Activated T-cell treated with anti-CD3 and anti-CD28 coated beads, Interleukin-2, amount 50 U/mL, for 72 hours (primary cell): ENCODE measurements at regions not wholly inside any gene's neighbourhood (a gene's known extent, or its start where the extent isn't known, plus 50 kb on each side); places are given as distances from the start of the nearest gene placed in this dataset.
A peak's percentile ranks its signal among the peaks of the same experiment; 100 is the strongest.

ENCODE experiments used
- ATAC-seq, 2 donors: fragments of 150-1000 bp; cut with Tn5 transposase; replicated peaks in 1 of 2; 2 replicates each; pipeline ENCODE4 v1.10.0; 2021; ENCODE audit warnings: moderate library complexity in 2 of 2, mild to moderate bottlenecking in 1 of 2
- DNase-seq, 2 donors: peaks; one replicate each; pipeline ENCODE4 v3.0.0; 2021 to 2022; ENCODE audit warnings: mixed read lengths in 1 of 2
- H3K27ac Mint-ChIP-seq: one replicate; pipeline ENCODE4 v1.8.0; 2022; ENCODE audit warnings: mild to moderate bottlenecking, moderate library complexity, mixed read lengths
- H3K27me3 Mint-ChIP-seq: one replicate; pipeline ENCODE4 v1.8.0; 2022; ENCODE audit warnings: low read depth, mixed read lengths
- H3K36me3 Mint-ChIP-seq, 2 donors: one replicate each; pipeline ENCODE4 v1.8.0; 2022; ENCODE audit warnings: mixed read lengths in 2 of 2, mild to moderate bottlenecking in 1 of 2; ENCODE audit not compliant: insufficient read depth in 2 of 2
- H3K4me1 Mint-ChIP-seq: one replicate; pipeline ENCODE4 v1.8.0; 2022; ENCODE audit warnings: low read depth, mixed read lengths
- H3K4me3 Mint-ChIP-seq, 2 donors: one replicate each; pipeline ENCODE4 v1.8.0; 2022; ENCODE audit warnings: mild to moderate bottlenecking in 2 of 2, mixed read lengths in 2 of 2, moderate library complexity in 2 of 2
- H3K9me3 Mint-ChIP-seq, 2 donors: one replicate each; pipeline ENCODE4 v1.8.0; 2022; ENCODE audit warnings: mixed read lengths in 2 of 2

DNA sequence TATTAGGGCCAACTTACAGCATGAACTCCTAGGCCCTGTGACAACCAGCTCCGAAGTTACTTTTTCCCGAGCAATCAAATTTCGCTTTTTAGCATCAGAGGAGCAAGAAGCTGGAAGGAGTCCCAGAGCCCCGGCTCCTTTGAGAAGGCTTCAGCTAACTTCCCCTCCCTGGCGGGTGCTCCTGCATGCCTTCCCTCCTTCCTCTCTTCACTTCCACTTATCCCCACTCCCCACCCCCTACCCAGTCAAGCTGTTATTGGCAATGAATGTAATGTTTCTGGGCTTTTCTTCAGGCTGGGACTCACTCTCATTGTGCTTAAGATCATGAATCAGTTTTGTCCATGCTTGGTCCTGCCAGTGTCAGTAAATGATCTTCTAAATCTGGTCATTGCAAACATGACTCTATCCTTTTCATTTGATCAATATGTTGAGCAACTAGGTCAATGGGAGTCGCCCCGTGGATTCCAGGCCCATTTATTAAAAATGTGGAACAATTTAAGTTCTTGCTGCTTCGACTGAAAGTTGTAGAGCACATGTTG is 94.5 kb upstream of the TSPAN2 start:
- H3K9me3 Mint-ChIP-seq: no peaks in the 10 kb centered on the region
- H3K27me3 Mint-ChIP-seq: peaks cover 27% of the 10 kb centered on the region
- DNase-seq (no peak), ATAC-seq (no peak)
- peaks cover 11% of the 10 kb centered on the region for H3K4me1 Mint-ChIP-seq
- no peak overlapping the region for H3K27ac Mint-ChIP-seq
- no peak overlapping the region for H3K4me3 Mint-ChIP-seq
- no peaks in the 10 kb centered on the region for H3K36me3 Mint-ChIP-seq

DNA sequence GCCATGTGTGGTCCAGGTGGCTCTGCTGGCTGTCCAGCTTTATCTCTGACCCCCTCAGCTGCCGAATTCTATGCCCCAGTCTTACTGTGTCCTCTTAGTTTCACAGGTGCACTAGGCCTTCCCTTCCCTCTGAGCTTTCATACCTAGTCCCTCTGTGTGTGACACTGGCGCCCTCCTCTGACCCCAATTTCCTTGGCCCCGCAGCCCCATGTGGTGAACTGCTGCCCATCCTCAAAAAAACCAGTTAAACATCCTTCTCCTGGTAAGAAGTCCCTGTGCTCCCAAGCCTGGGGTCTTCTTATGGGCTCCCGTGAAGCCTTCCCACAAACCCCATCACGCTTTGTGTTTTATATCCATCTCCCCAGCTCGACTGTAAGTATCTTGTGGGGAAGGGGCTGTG is 93.9 kb upstream of the TSPAN2 start:
- H3K36me3 Mint-ChIP-seq: no peaks in the 10 kb centered on the region
- ATAC-seq: no peak

DNA sequence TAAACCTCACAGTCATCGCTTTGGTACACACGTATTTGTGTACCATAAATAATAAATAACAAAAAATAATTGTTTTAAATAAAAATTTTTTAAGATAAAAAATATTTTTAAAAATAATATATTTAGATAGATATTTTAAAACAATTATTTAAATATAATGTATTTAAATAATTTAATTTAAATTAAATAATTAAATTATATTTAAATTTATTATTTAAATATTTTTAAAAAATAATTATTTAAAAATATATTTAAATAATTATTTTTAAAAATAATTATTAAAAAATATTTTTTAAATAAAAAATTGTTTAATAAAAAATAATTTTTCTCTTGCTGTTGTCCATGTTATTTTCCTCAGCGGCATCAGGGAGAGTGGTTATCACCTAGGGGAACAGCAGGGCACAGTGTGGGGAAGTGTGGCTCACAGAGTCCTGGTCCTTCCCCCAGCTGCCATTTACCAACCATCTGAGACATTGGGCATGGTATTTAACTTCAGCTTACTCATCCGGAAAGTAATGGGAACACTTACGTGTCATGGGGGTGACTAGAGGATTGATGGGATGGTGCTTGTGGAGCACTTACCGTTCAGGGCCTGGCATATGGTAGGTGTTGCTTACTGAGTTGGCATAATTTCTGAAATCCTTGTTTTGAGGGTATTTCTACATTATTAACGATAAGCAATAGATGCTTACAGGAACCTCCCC is 92.9 kb upstream of the TSPAN2 start:
- Mint-ChIP-seq H3K36me3 (no peaks in the 10 kb centered on the region), H3K4me3 (no peak overlapping the region), H3K4me1 (peaks cover 11% of the 10 kb centered on the region), H3K9me3 (no peaks in the 10 kb centered on the region), H3K27ac (no peak overlapping the region), H3K27me3 (peaks cover 18% of the 10 kb centered on the region)
- DNase-seq (no peak), ATAC-seq (no peak)

More for the DNA sequence above, 93.9 kb upstream of the TSPAN2 start:
- no peak overlapping the region for H3K27ac Mint-ChIP-seq
- peak; percentile 8 to 9 for DNase-seq
- H3K9me3 Mint-ChIP-seq: no peaks in the 10 kb centered on the region
- H3K4me1 Mint-ChIP-seq: peaks cover 11% of the 10 kb centered on the region
- no peak overlapping the region for H3K4me3 Mint-ChIP-seq
- H3K27me3 Mint-ChIP-seq: peaks cover 27% of the 10 kb centered on the region

GRCh38 chr1:115181231-115181630 is 91.9 kb upstream of the TSPAN2 start:
- Mint-ChIP-seq H3K4me1 (peaks cover 11% of the 10 kb centered on the region), H3K4me3 (no peak overlapping the region), H3K9me3 (no peaks in the 10 kb centered on the region), H3K27me3 (peaks cover 8% of the 10 kb centered on the region), H3K27ac (no peak overlapping the region), H3K36me3 (no peaks in the 10 kb centered on the region)
- no peak for DNase-seq
- no peak for ATAC-seq

DNA sequence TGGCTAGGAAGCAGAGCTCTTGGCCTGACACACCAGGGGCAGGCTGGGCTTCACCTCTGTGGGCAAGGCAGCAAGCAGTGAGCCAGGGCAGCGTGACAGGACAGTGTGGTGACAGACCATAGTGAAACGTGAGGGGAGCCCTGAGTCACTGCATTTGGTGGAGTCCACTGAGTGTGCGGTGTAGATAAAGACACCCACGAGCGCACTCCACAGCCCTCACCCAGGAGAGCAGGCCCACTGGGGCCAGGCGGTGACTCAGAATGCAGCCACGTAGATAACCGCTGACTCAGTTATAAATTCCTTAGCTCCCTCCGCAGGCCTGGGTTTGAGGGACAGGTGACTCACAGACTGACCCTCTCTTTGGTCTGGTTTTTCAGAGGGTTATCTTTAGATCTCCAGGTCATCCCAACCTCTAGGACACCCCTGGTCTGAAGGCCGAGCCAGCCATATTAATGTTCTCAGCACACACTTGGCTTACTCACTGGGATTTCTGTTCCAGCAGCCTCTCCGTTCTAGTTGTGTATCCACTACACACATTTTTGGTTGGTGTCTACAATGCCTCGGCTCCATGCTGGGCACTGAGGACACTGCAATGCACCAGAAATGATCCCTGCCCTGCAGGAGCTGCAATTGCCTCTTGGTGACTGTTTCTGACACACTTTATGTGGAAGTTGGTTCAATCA is 90.2 kb upstream of the TSPAN2 start:
- Mint-ChIP-seq H3K4me3 (no peak overlapping the region), H3K27me3 (peaks cover 17% of the 10 kb centered on the region), H3K36me3 (no peaks in the 10 kb centered on the region), H3K4me1 (peaks cover 2% of the 10 kb centered on the region), H3K9me3 (no peaks in the 10 kb centered on the region), H3K27ac (no peak overlapping the region)
- ATAC-seq (peak; percentile 60 to 68), DNase-seq (peak in 1 of 2 donors; percentile 6)

DNA sequence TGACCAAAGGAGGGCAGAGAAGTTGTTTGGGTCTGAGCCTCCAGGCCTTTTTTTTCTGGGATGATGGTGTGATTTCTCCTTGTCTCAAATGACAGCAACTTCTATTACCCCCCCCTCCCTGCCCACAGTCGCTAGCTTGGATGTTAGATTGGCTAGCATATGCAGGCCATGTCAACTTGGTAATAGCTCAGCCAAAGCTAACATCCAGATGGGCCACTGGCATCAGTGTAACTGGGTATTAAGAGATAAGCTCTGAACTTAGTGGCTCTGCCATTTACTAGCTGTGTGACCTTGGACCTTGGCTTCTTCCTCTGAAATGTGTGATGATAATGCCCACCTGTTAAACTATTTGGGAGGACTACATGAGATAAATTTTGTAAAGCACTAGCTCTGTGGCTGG is 86.9 kb upstream of the TSPAN2 start:
- no peak overlapping the region for H3K4me3 Mint-ChIP-seq
- H3K27ac Mint-ChIP-seq: no peak overlapping the region
- H3K27me3 Mint-ChIP-seq: peaks cover 40% of the 10 kb centered on the region
- no peaks in the 10 kb centered on the region for H3K4me1 Mint-ChIP-seq
- no peak for DNase-seq
- H3K36me3 Mint-ChIP-seq: no peaks in the 10 kb centered on the region
- no peak for ATAC-seq
- no peaks in the 10 kb centered on the region for H3K9me3 Mint-ChIP-seq

GRCh38 chr1:115175596-115175995 is 86.3 kb upstream of the TSPAN2 start:
- Mint-ChIP-seq H3K4me1 (no peaks in the 10 kb centered on the region), H3K9me3 (no peaks in the 10 kb centered on the region)

DNA sequence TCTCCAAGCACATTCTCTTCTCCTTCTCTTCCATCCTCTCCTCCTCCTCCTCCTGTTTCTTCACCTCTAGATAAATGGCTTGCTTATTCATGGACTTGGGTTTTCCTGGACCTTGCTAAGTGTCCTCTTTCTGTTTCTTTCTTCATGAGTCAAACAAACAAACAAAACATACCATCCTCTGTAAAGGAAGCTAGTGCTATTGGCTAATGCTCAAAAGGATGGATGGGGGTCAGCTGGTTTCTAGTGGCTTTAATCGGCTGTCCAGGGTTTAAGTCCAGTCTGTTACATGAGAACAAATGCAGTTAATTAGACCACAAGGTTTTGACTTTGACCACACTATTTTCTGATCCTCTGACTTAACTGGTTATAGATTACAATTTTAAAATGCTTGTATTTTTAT is 83.8 kb upstream of the TSPAN2 start:
- Mint-ChIP-seq H3K4me1 (no peaks in the 10 kb centered on the region), H3K4me3 (no peak overlapping the region), H3K9me3 (no peaks in the 10 kb centered on the region), H3K27ac (no peak overlapping the region), H3K36me3 (no peaks in the 10 kb centered on the region), H3K27me3 (peaks cover 40% of the 10 kb centered on the region)
- ATAC-seq (no peak), DNase-seq (no peak)

More at GRCh38 chr1:115175596-115175995, 86.3 kb upstream of the TSPAN2 start:
- ATAC-seq (no peak), DNase-seq (no peak)
- Mint-ChIP-seq H3K27ac (no peak overlapping the region), H3K36me3 (no peaks in the 10 kb centered on the region), H3K4me3 (no peak overlapping the region), H3K27me3 (peaks cover 46% of the 10 kb centered on the region)

- no peak overlapping the region for H3K27ac Mint-ChIP-seq
- DNase-seq: no peak
- no peaks in the 10 kb centered on the region for H3K36me3 Mint-ChIP-seq
- peaks cover 49% of the 10 kb centered on the region for H3K27me3 Mint-ChIP-seq
- H3K4me1 Mint-ChIP-seq: peaks cover 6% of the 10 kb centered on the region
- no peak for ATAC-seq
- H3K4me3 Mint-ChIP-seq: no peak overlapping the region
- H3K9me3 Mint-ChIP-seq: no peaks in the 10 kb centered on the region
These were observed 83.0 kb upstream of the TSPAN2 start for GRCh38 chr1:115172270-115172669.

- Mint-ChIP-seq H3K27ac (no peak overlapping the region), H3K4me3 (no peak overlapping the region), H3K9me3 (no peaks in the 10 kb centered on the region), H3K4me1 (peaks cover 6% of the 10 kb centered on the region), H3K36me3 (no peaks in the 10 kb centered on the region), H3K27me3 (peaks cover 58% of the 10 kb centered on the region)
- no peak for ATAC-seq
- DNase-seq: no peak
These were observed 81.7 kb upstream of the TSPAN2 start for GRCh38 chr1:115170961-115171392.

GRCh38 chr1:115170377-115170776 is 81.1 kb upstream of the TSPAN2 start:
- Mint-ChIP-seq H3K9me3 (no peaks in the 10 kb centered on the region), H3K36me3 (no peaks in the 10 kb centered on the region), H3K4me3 (no peak overlapping the region), H3K27ac (no peak overlapping the region), H3K4me1 (peaks cover 10% of the 10 kb centered on the region), H3K27me3 (peaks cover 56% of the 10 kb centered on the region)
- ATAC-seq (no peak), DNase-seq (no peak)

DNA sequence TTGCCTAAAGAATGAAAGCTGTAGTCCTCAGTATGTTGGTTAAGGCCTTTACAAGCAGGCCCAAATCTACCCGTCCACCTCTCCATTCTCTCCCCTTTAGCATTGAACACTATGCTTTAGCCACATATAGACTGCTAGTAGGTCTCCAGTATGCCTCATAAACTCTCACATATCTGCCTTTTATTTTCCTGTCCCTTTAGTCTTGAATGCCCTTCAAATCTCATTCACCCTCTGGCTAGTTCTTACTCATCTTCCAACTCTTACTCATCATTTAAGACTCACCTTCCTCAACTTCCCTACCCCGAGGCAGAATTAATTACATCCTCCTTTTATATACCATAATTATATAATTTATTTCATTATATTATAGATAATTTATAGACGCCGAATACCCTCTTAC is 78.7 kb upstream of the TSPAN2 start:
- Mint-ChIP-seq H3K27ac (no peak overlapping the region), H3K4me1 (peaks cover 18% of the 10 kb centered on the region), H3K9me3 (no peaks in the 10 kb centered on the region), H3K4me3 (no peak overlapping the region), H3K27me3 (peaks cover 48% of the 10 kb centered on the region), H3K36me3 (no peaks in the 10 kb centered on the region)
- DNase-seq (no peak), ATAC-seq (peak in 1 of 2 donors; percentile 40)

DNA sequence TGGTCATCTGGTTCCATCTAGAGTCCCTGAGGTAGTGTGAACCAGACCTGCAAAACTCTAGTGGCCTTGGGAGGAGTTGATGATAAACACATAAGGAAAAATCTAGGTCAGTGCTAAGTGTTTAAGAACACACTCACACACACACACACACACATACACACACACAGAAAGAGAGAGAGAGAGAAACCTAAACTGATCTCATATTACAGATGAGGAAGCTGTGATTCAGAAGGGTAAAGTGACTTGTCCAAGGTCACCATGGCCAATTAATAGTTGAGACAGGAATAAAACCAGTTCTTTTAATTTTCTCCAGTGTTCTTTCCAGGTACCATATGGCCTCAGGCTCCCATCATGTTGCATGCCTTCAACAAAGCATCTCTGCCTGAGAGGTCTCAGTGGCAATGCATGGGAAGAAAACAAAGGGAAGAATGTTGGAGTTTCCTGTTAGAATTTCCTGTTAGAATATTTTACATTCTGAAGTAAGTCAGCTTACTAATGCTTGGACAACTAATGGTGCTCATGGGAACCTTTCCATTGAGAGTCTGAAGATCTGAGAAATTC is 77.3 kb upstream of the TSPAN2 start:
- Mint-ChIP-seq H3K9me3 (no peaks in the 10 kb centered on the region), H3K4me3 (no peak overlapping the region), H3K27ac (no peak overlapping the region), H3K4me1 (peaks cover 18% of the 10 kb centered on the region), H3K36me3 (no peaks in the 10 kb centered on the region), H3K27me3 (peaks cover 36% of the 10 kb centered on the region)
- DNase-seq (no peak), ATAC-seq (no peak)
